ENCODE measurements at regions not wholly inside any gene's neighbourhood (a gene's known extent, or its start where the extent isn't known, plus 50 kb on each side); places are given as distances from the start of the nearest gene placed in this dataset.

GRCh38 chr9:28177925-28178324 lies 604.6 kb upstream of the C9orf72 start:
- Histone ChIP-seq H4K20me1 (ENCODE audit: control insufficient read depth, insufficient read depth) (no peaks in the 10 kb centered on the region), H3K79me2 (ENCODE audit: control insufficient read depth, insufficient read depth, low read length) (no peaks in the 10 kb centered on the region), H3K27me3 (replicated peaks in 1 of 2; ENCODE audit: control insufficient read depth in 2 of 2, insufficient read depth in 2 of 2, low read length in 1 of 2) (no peaks in the 10 kb centered on the region), H3K9ac (ENCODE audit: control insufficient read depth, insufficient read depth, low read length) (no peak overlapping the region), H3K4me2 (ENCODE audit: control insufficient read depth, insufficient read depth) (no peak overlapping the region), H3K27ac (ENCODE audit: control insufficient read depth, insufficient read depth) (no peak overlapping the region), H3K9me3 (replicated peaks; ENCODE audit: control insufficient read depth, insufficient read depth, low read length) (no peaks in the 10 kb centered on the region), H3K4me3 (no peak overlapping the region), H3K36me3 (ENCODE audit: control insufficient read depth in 2 of 2, insufficient read depth in 2 of 2, low read length in 1 of 2) (no peaks in the 10 kb centered on the region), H3K4me1 (ENCODE audit: control insufficient read depth, insufficient read depth, low read length) (no peaks in the 10 kb centered on the region), H2AFZ (ENCODE audit: control insufficient read depth, low read depth, low read length) (no peak overlapping the region)
- SMC1A ChIA-PET (ENCODE audit: uncharacterized antibody, unreplicated experiment) = interaction anchor here (0.6 to 1.5 kb wide), 2 partner anchors 13 to 715 kb away, joined by 3 read pairs; no protein-coding TSS in a partner anchor
- CTCF ChIA-PET = no interaction called here
- no peak for TF ChIP-seq KDM1A (IDR thresholded peaks at IDR 0.05; ENCODE audit: borderline replicate concordance)
- no peak for TF ChIP-seq CHD4 (IDR thresholded peaks at IDR 0.05)
- TF ChIP-seq SRF (IDR thresholded peaks at IDR 0.05; ENCODE audit: low read depth in 2 of 2, low read length in 2 of 2) = no peak
- TF ChIP-seq CBX3 (IDR thresholded peaks at IDR 0.05; ENCODE audit: borderline replicate concordance, low read depth) = no peak
- no peak for TF ChIP-seq PAX5 (IDR thresholded peaks at IDR 0.05; ENCODE audit: borderline replicate concordance, low read depth, low read length)
- TF ChIP-seq YY1 (IDR thresholded peaks at IDR 0.05; ENCODE audit: low read depth, low read length) = no peak
- no peak for TF ChIP-seq EZH2 (IDR thresholded peaks at IDR 0.05; ENCODE audit: borderline replicate concordance, control insufficient read depth, low read depth, low read length)
- TF ChIP-seq CHD1 (IDR thresholded peaks at IDR 0.05; ENCODE audit: low read depth, low read length) = no peak
- no peak for TF ChIP-seq GABPA (IDR thresholded peaks at IDR 0.05; ENCODE audit: low read depth)
- TF ChIP-seq TCF3 (IDR thresholded peaks at IDR 0.05; ENCODE audit: borderline replicate concordance, insufficient read depth, low read depth, low read length) = no peak
- no peak for TF ChIP-seq E2F8 (IDR thresholded peaks at IDR 0.05; ENCODE audit: low read depth, partially characterized antibody)
- TF ChIP-seq NBN (IDR thresholded peaks at IDR 0.05) = no peak
- TF ChIP-seq NKRF (conservative IDR thresholded peaks at IDR 0.05) = no peak
- no peak for TF ChIP-seq ELK1 (IDR thresholded peaks at IDR 0.05; ENCODE audit: low read depth, low read length)
- TF ChIP-seq ZBTB11 (CRISPR knock-in tag; IDR thresholded peaks at IDR 0.05) = no peak
- WGBS (ENCODE audit: insufficient coverage, insufficient replicate concordance, low lambda C conversion rate, missing lambda C conversion rate) = 47% methylated on average over 4 of the region's 4 CpGs
- in situ Hi-C loops (cut with MboI) (no loop called here), intact Hi-C loops (cut with micrococcal nuclease; ENCODE audit: unreplicated experiment) (no loop called here)
- ATAC-seq (no peak), FAIRE-seq (no peak), DNase-seq (ENCODE audit: low read depth, low spot score) (no peak)
- no TSS peak for BruUV-seq (replicated peaks)
- RAD21 ChIA-PET (ENCODE audit: unreplicated experiment) = no interaction called here
- POLR2A ChIA-PET = no interaction called here
